Daoy (cell line): ENCODE measurements at regions not wholly inside any gene's neighbourhood (a gene's known extent, or its start where the extent isn't known, plus 50 kb on each side); places are given as distances from the start of the nearest gene placed in this dataset.

Experiments
- DNase-seq: peaks from one replicate; pipeline ENCODE4 v3.0.0-alpha.2; 2015; ENCODE audit warnings: low read depth

DNA sequence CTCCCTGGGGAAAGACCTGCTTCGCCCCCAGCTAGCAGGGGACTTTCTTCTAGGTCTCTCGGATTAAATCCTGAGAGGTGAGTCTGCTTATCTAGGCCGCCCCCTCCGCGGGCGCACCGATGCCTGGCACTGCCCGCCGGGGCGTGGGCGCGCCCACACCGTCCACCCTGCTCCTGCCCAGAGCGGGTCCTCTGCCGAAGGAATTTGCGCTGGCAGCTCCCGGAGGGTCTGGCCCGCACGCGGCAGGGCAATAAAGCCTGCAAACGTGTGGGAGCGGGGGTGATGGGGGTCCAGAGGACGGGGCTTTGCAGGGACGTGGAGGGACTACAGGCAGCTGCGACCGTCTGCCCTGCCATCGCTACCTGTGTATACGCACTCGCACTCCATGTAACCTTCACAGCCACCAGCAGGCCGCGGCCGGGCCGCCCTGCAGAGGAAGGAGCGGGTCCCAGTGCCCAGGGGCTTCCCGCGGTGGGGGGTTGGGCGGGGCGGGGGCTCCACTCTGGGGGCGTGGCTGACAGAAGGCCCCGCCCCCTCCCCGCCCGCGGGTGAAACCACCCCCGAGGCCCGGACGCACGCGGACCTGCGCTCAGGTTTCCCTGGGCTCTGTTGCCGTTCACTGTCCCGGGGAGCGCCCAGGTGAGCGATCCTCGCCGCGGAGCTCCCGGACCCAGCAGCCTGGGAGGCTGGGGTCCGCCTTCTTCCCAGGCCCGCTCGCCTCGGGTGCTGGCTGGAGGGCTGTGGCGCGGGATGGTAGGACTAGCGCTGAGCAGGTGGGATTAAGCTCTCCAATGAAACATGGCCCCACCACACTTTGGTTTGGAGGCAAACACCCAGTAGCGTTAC lies 174.5 kb upstream of the HS6ST1 start:
- DNase-seq, result no peak

DNA sequence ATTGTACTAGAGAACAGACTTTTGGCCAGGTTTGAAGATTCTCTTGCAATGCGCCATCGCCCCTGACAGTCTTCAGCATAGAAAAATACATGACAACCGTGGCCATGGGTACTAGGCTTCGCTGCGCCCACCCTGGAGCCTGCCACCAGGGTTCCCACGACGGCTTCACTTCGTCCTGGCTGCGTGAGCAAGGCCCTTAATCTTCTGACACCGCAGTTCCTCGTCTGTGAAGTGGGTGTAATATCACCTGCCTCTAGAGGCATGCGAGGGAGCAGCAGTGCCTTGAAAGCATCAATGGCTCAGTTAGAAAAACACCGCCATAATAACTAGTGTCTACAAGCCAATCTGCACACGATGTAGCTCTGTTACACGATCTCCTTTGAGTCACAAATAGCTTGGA lies 175.2 kb upstream of the HS6ST1 start:
- DNase-seq, result no peak

DNA sequence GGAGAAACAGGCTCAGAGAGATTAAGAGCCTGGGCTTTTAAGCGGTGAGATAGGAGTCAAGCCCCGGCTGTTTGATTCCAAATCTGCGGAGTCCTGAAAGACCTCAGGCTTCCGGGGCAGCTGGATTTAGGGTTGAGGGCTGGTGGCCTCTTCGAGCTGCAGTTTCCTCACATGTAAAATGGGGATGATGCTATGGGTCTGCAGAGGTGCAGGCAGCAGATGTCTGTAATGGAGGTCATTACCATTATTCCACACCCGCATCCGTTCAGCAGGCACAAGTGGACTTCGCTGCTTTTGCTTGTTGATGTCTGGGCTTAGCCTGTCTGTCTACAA lies 175.6 kb upstream of the HS6ST1 start:
- no peak for DNase-seq

DNA sequence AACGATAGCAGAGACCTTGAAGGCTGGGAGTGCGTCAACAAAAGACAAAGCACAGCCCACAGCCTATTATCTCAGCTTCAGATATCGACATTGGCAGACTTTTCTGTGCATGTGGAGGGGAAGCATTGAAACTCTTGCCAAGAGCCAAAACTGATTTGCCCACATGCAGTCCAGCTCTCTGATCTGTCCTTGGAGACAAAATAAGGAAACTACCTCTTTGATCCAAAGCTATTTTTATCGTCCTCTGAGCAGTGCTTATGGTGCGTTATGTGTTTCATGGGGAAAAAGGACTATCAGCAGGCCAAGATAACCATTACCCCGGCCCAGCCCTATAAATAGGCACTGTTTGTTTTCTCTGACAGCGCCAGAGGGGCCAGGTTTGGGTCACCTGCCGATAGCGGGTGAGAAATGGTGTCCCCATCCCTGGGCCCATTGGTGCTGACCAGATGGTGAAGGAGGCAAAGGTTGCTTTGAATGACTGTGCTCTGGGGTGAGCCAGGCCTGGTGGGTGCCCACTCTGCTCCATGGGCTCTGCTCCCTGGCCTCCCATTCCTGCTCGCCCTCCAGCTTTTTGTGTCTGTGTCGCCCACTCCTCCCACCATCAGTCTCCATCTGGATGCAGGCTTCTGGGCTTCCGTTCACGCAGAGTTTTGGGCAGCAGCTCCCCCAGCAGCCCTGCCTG lies 176.1 kb upstream of the HS6ST1 start:
- no peak for DNase-seq

DNA sequence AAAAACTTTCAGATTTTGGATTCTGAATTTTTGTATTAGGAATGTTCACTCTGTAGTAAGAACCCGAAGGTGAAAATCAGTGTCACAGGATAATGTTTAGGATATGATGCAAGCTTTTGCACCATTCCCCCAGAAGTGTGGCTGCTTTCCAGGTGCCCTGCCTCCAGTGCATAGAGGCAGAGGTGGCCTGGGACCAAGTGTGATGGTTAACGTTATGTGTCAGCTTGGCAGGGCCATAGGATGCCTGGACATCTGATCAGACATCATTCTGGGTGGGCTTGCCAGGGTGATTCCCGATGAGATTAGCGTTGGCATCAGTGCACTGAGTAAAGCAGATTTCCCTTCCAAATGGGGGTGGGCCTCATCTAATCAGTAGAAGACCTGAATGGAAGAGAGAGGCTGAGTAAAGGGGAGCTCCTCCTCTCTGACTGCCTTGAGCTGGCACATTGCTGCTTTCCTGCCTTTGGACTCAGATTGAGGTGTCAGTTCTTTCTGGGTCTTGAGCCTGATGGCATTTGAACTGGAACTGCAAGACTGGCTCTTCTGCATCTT lies 177.4 kb upstream of the HS6ST1 start:
- no peak for DNase-seq

DNA sequence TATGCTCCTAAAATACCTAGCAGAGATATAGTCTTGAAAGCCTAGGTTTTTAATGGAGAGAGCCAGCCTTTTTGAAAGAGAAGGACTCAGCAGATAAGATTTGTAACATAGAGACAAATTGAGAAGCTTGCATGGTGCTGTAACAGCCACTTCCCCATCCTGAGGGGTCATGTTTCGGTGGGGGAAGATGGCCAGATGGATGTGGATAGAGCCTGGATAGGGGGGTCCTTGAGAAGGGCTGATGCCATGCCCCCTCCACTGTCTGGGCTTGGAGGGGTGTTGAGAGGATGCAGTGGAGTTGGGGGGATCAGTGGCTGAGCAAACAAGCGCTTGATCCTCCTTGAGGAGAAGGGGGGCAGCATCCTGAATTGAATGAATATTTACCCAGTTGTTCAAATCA lies 178.0 kb upstream of the HS6ST1 start:
- DNase-seq, result no peak

DNA sequence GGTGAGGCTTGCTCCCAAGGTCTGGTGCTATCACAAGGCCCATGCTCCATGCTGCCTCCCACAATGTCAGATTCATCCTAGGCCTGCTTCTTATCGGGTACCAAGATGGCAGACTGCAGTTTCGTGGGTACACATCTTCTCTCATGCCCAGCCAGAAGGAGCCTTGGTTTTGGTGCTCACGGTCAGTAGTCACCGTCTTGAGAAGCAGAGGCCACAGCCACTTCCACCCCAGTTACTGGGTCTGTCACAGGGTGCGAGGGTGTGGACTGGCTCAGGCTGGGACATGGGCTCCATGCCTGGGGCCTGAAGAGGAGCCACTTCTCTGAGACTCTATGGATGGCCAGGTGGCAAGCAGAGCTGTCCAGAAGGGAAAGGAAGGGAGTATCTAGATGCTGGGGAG lies 178.8 kb upstream of the HS6ST1 start:
- no peak for DNase-seq

DNA sequence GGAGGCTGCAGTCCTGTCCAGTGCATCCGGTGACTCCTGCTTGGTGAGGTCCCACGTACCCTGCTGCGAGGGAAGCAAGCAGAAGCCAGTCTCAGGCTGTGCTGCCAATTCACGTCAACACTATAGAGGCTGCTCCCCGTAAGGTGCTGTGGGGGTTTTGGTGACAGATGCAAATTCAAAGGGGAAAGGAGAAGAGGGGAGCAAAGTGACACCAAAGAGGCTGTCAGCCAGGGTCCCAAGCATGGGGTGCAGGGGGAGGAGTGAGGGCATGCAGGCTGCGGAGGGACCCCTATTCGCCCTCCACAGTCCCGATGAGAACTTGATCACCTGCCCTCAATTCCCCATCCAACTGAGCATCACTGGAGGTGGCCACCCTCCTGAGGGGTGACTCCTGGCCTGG lies 179.4 kb upstream of the HS6ST1 start:
- DNase-seq, result no peak

DNA sequence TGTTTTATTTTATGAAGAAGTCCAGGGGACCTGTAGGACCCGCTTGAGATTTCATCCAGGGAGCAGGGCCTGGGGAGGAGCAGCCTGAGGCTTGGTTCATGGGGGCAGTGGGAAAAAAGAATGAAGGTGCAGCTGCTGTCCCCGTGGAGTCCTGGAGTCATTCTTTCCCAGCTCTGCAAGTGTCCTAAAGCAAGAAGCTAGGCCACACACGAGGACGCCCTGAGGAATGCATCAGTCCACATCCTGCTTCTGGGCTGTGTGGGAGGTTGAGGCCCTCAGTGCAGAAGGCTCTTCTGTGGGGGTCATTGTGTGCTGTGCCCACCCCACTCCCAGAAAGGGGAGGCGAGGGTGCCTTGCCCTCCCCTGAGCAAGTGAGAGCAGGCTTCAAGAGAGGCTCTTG lies 179.9 kb upstream of the HS6ST1 start:
- DNase-seq, result no peak

DNA sequence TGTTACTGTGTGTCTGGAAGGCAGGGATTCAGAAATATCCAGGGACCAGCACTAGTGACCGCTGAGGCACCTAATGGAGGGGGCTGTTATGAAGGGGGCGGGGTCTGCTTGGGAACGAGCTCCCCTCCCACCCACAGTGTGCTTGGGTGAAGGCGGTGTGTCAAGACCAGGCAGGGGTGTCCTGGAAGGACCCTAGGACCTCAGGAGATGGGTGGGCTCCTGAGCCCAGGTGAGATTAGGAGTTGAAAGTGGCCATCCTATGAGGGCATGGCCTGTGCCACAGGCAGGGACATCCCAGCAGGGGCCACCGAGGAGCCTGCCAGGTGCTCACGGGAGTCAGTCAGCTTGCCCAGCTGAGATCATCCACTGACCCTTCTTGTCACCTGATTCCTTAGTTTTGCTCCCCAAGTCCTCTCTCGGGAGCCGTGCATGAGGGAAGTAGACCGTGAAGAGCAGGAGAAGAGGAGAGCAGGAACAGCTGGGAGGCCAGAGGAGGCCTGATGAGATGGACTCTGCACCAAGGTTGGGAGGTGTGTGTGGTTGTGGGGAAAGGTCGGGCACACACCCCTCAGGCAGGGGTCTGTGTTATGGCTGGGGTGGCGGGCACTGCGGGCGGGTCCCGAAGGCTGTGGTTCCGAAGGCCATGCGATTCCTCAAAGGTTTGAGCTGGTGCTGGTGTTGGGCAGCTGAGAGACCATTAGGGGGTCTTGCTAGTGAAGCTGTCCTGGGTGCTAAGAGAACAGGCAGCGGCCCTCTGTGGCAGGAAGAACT lies 180.9 kb upstream of the HS6ST1 start:
- no peak for DNase-seq

DNA sequence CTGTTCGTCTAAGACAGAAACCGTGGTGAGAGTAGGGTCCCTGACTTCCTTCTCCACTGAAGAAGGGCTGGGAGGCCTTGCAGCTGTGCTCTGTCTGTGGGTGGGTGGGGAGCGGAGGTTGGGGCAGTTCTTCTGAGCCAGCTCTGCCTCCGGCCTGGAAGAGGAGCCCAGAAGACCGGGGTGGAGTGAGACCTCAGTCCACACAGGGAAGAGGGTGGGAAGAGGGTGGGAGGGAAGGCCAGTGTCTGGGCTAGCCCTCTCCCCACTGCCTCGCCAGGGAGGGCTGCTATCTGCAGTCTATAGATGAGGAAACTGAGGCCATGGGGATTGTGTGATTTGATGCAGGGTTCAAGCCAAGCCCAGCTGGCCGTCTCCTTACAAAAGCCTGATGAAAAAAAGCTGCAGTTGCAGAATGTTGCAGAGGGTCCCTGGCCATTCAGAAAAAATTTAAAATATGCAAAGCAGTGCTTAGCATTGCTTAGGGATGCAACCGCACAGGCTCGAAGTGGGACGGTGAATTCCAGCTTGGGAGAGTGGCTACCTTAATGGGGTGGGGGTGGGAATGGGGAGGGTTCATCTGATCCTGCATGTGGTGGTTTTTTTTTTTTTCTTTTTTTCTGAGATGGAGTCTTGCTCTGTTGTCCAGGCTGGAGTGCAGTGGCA lies 181.6 kb upstream of the HS6ST1 start:
- no peak for DNase-seq

DNA sequence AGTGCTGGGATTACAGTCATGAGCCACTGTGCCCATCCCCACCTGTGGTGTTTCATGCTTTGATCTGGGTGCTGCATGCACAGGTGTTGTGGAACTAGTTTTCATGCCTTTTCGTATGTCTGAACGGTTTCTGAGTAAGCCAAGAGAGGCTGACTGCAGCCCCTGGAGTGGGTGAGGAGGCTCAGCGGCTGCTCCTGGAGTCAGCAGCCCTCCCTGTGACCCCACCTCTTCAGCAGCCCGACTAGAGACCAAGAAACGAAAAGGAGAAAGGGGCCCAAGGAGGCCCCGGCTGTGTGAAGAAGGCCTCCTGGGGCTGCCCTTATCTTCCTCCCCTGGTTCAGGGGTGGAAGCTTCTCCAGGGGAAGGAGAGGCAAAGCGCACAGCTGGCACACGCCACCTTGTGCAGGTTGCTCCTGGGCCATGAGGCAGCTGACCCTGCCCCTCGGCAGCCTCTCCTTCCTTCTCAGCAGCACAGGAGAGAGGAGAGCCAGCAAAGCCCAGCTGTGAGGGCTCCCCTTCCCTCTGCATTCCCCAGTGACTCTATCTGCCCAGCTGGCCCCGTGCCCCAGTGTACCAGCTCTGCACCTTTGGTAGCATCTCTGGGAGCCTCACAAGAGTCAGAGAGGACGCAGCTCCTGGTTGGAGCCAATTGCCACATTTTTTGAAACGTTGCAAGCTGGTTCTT lies 182.5 kb upstream of the HS6ST1 start:
- DNase-seq, result no peak

DNA sequence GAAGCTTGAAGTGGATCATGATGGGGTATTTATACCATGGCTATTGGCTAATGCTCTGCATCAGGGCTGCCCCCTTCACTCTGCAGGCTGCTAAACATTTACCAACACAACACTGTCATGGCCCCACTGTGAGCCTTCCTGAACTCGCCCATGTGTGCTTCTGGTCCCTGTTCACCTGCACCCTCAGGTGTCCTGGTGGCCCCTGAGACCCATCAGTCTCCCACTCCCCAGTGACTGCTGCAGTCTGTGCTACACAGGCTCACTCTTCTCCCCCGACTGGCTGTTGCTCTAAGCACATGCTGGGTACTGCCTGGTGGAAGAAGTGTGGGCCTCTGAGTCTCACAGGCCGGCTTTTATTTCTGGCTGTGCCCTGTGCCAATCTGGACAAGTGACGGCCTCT lies 183.0 kb upstream of the HS6ST1 start:
- DNase-seq, result no peak

DNA sequence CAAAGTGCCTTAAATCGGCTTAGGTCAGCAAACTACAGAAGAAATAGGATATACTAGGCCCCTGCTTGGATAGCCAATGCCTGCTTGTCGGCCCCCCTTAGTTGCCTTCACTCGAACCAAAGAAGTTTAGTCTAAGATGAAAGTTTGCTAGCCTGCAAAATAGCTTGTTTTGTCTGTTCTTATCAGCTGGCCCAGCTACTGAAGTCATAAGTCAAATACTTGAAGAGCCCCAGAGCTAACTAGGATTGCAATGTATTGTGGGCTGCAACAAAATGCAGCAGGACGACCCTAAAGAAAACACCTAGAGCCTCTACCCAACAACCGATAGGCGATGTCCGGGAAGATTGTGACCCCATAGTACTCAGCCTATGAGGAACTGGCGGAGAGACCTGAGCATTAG lies 183.5 kb upstream of the HS6ST1 start:
- DNase-seq, result no peak

DNA sequence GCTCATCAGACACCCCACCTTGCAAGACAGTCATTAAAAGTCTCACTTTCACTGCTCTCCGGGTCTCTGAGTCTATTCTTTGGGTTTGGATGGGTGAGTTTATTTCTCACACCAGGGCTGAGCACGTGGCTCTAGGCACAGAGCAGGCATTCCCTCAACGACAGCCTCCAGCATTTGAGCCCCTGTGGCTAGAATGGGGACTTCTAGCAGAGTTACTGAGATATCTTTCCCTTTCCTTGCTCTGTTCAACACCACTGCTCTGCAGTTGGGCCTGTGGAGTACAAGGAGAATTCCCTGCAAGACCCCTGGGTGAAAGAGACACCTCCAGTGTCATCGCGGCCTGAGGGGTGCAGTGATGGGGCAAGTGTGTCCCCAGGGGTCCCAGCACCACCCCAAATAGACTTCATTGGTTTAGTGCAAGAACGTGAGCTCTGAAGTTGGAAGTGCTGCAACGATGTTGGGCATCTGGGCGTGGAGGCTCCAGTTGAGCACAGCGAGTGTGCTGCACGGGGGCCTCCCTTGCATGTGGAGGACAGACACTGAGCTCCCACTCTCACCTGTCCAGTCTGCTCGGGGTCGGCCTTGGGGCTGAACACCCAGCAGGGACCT lies 184.1 kb upstream of the HS6ST1 start:
- DNase-seq, result no peak

DNA sequence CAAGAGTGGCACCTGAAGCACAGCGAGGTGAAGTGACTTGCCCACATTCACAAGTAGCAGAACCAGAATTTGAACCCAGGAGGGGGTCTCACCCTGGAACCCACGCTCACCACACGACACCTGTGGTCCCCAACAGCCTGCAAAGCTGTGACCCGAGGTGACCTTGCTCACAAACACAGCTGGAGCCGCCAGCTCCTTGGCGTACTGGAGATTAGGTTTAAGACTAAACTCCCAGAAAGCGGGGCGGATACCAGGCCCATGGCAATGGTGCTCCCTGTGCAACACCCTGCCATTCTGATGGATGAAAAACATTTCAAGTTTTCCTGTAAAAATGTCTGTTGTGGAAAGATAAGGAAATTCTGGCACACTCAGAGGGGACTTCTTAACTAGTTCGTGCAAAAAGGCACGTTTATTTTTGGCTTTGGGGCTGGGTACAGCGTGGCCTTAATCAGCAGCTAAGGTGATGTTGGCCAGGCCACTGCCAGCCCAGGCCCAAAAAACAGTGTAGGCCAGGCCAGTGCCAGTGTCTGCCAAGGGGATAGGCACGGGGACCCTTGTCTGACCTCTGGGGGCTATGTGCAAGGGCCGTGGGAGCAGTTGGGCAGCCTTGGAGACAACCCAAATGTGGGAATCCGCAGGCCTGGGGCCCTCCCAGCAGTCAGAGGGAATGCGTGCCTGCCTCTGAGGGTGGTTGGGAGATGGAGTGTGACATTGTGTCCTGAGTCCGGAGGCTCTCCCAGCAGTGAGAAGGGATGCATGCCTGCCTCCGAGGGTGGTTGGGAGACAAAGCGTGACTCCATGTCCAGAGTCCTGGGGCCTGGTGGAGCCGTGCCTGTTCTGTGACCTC lies 185.0 kb upstream of the HS6ST1 start:
- DNase-seq, result no peak

DNA sequence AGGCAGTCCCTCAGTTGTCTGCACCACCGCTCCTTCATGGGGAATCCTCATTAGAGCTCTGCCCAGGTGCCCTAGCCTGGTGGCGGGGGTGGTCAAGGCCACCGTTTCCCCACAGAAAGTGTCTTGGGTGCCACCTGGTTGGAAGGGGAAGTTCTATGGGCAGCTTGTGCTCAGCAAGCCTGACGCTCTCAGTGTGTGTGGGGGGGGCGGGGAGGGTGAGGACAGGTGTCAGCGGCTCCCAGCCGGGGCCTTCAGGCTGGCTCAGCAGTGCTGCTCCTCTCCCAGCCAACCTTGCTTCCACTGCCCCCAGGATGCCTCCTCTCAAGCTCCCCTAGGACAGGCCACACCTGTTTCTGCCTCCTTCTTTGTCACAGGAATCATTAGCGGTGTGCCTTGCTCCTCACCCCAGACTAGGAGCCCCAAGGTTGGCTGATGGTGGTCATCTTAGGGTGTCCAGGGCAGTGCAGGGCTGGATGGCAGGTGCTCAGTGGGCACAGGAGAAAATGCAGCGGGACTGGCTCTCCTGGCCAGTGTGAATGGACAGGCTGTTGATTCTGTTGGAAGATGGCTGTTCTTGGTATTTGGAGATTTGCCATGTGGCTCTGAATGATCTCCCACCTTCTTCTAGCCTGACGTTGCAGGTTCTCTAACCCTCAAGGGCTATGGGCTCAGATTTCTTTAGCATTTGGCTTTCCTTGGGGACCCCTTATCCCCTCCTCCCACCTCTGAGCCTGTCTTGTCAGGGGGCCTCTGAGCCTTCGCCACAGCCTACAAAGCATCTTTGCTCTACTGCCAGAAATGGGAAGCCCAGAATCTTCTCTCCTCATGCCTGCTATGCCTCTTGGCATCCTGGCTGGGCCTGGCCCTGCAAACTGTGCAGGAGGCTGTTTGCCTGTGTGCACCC lies 185.8 kb upstream of the HS6ST1 start:
- DNase-seq, result no peak

DNA sequence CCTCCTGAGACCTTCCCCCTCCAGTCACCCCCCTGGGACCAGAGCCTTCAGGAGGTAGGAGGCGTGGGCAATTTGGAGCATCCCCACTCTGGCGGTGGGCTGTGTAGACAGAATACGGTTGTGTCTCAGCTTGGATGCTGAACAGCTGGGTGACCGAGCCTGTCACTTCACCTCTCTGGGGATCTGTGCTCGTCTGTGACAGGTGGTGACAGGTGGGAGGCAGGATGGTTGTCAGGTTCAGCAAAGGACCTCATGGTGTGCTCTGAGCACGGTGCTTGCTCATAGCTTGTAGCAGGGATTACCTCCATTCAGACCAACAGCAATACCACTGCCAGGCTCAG lies 186.5 kb upstream of the HS6ST1 start:
- no peak for DNase-seq
